Breast epithelium (tissue), 4 donors: ENCODE measurements at regions not wholly inside any gene's neighbourhood (a gene's known extent, or its start where the extent isn't known, plus 50 kb on each side); places are given as distances from the start of the nearest gene placed in this dataset.

ENCODE experiments used
- DNase-seq, 2 donors: peaks; one replicate each; pipeline ENCODE4 v3.0.0-alpha.2; 2019; ENCODE audit warnings: low spot score in 2 of 2
- H3K27ac ChIP-seq, 2 donors: fragments of 200-600 bp; sonication (generic) in 1 of 2; one replicate each; pipeline ENCODE4 v1.5.1; 2016 to 2019; ENCODE audit warnings: mild to moderate bottlenecking in 1 of 2
- H3K27me3 ChIP-seq, 2 donors: fragments of 200-600 bp; sonication (generic) in 1 of 2; one replicate each; pipeline versions ENCODE4 v1.5.1 to v1.6.0; 2017 to 2019; ENCODE audit warnings: control low read depth in 1 of 2, mild to moderate bottlenecking in 1 of 2
- H3K36me3 ChIP-seq: fragments of 200-600 bp; one replicate; pipeline ENCODE4 v1.5.1; 2019
- H3K4me1 ChIP-seq, 2 donors: fragments of 200-600 bp; sonication (generic); one replicate each; pipeline ENCODE4 v1.5.1; 2016 to 2019; ENCODE audit warnings: control low read depth in 1 of 2
- H3K4me3 ChIP-seq, 3 donors: fragments of 200-600 bp; sonication (generic); 1 replicate in 2 of 3; 2 replicates in 1 of 3; pipeline ENCODE4 v1.5.1; 2016 to 2019; ENCODE audit warnings: mild to moderate bottlenecking in 3 of 3, moderate library complexity in 2 of 3
- H3K9me3 ChIP-seq, 2 donors: fragments of 200-600 bp; sonication (generic) in 1 of 2; one replicate each; pipeline ENCODE4 v1.5.1; 2016 to 2019; ENCODE audit warnings: control low read depth in 1 of 2
- CTCF ChIP-seq, 3 donors: fragments of 450-650 bp; IDR thresholded peaks; one replicate each; pipeline ENCODE4 v1.5.1; 2016 to 2017; ENCODE audit warnings: antibody characterized with exemption in 3 of 3, mild to moderate bottlenecking in 3 of 3, moderate library complexity in 3 of 3
- POLR2A ChIP-seq: fragments of 450-650 bp; IDR thresholded peaks from one replicate; pipeline ENCODE4 v1.6.1; 2016; ENCODE audit warnings: antibody characterized with exemption, mild to moderate bottlenecking, moderate library complexity
- POLR2AphosphoS5 ChIP-seq, 3 donors: sonication (generic); formaldehyde crosslinking; IDR thresholded peaks; one replicate each; pipeline ENCODE4 v1.6.1; 2017; ENCODE audit warnings: antibody characterized with exemption in 3 of 3
- intact Hi-C: fragments of 100-400 bp; cut with DNase I; formaldehyde crosslinking; loops from one replicate; pipeline ENCODE4 v1.15.1; 2023; ENCODE audit warnings: low total_unique reads

DNA sequence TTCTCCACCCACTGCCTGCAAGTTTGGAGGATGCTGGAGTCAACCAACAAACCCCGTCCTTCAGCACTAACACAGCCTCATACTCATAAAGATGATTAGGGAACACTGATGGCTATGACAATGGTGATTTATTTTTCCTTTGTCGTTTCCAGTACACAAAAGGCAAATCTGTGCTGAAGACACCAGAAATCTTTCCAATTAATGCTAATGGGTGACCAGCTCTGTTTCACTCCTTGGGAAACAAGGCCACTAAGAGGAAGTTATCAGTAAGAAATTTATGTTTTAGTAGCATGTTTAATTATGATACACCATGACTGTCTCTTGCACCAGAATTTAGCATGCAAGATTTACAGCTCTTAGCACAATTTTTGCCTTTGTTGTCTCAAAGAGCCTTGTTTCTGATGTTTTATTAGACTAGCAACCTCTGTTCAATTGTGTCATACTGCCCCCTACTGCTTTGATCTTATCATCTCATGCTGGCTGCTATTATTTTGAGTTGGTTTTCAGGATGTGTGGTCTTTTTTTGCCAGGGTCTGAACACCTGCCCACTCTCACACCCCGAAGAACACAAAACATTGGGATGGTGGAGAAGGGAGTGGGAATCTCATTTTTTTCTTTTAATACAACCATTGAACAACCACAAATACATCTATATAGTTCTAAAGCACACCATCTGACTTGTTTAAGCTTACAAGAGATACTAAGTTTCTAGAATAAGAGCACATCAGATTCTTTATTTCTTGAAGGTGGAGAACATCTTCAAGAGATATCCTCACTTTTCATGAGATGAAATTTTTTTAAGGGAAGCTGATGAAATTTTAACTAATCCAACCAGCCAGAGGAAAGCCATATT lies 160.9 kb downstream of the SPTSSA start:
- Histone ChIP-seq H3K4me3 (no peak overlapping the region), H3K4me1 (no peaks in the 10 kb centered on the region), H3K9me3 (no peaks in the 10 kb centered on the region), H3K36me3 (no peaks in the 10 kb centered on the region), H3K27me3 (no peaks in the 10 kb centered on the region), H3K27ac (no peak overlapping the region)
- TF ChIP-seq POLR2A: no peak
- TF ChIP-seq CTCF (IDR thresholded peaks at IDR 0.05): peak; percentile 14 to 56 (median 43)
- no peak for DNase-seq
- intact Hi-C loops: no loop called here

- no peak for DNase-seq
- no peak for TF ChIP-seq POLR2AphosphoS5 (IDR thresholded peaks at IDR 0.05)
- no peak for TF ChIP-seq CTCF (IDR thresholded peaks at IDR 0.05)
- no peak for TF ChIP-seq POLR2A
- intact Hi-C loops: no loop called here
These were observed 161.7 kb downstream of the SPTSSA start for GRCh38 chr14:34300330-34300729.

DNA sequence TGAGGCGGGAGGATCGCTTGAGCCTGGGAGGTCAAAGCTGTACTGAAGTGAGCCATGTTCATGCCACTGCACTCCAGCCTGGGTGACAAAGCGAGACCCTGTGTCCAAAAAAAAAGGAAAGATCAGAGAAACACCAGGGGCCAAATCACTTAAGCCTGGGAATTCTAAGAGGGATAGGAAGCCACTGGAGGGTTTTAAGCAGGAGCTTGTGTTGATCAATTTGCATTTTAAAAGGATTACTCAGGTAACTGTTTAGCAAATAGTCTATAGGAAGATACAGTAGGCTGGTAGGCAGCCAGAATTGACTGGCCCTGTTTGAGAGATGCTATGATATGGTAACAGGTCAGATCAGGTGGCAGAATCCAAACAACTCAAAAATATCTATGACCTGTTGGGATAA lies 162.7 kb downstream of the SPTSSA start:
- H3K4me3 ChIP-seq: no peak overlapping the region
- H3K4me1 ChIP-seq: no peaks in the 10 kb centered on the region
- H3K27me3 ChIP-seq: no peaks in the 10 kb centered on the region
- intact Hi-C loops: no loop called here
- TF ChIP-seq POLR2A (no peak), POLR2AphosphoS5 (IDR thresholded peaks at IDR 0.05) (no peak), CTCF (IDR thresholded peaks at IDR 0.05) (no peak)
- no peak for DNase-seq
- no peaks in the 10 kb centered on the region for H3K36me3 ChIP-seq
- no peak overlapping the region for H3K27ac ChIP-seq
- no peaks in the 10 kb centered on the region for H3K9me3 ChIP-seq

More at GRCh38 chr14:34300330-34300729, 161.7 kb downstream of the SPTSSA start:
- no peaks in the 10 kb centered on the region for H3K27me3 ChIP-seq
- no peak overlapping the region for H3K27ac ChIP-seq
- H3K36me3 ChIP-seq: no peaks in the 10 kb centered on the region
- H3K4me3 ChIP-seq: no peak overlapping the region
- no peaks in the 10 kb centered on the region for H3K4me1 ChIP-seq
- H3K9me3 ChIP-seq: no peaks in the 10 kb centered on the region

GRCh38 chr14:34297786-34298520 lies 164.1 kb downstream of the SPTSSA start:
- intact Hi-C loops: no loop called here
- Histone ChIP-seq H3K36me3 (no peaks in the 10 kb centered on the region), H3K9me3 (no peaks in the 10 kb centered on the region), H3K27me3 (no peaks in the 10 kb centered on the region), H3K4me3 (no peak overlapping the region), H3K27ac (no peak overlapping the region), H3K4me1 (no peaks in the 10 kb centered on the region)
- DNase-seq: no peak
- no peak for TF ChIP-seq CTCF (IDR thresholded peaks at IDR 0.05)

DNA sequence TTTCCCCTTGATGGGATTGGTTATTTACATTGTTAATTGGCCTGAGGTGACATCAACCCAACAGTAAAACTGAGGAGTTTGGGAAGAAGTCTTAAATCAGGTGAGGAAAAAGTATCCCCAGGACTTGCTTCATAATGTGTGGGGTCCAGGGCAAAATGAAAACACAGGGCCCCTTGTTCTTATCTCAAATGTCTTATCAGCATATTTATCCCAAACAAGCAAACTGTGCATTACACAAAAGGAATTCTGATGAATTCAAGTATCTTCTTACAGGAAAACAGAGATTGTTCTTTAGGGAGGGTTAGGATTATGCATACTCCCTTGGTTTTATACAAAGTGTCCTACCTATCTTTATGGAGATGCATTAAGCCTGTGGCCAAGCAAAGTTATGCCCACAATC lies 178.4 kb downstream of the SPTSSA start:
- intact Hi-C loops: no loop called here
- TF ChIP-seq CTCF (IDR thresholded peaks at IDR 0.05): no peak
- TF ChIP-seq POLR2A: no peak
- no peak for TF ChIP-seq POLR2AphosphoS5 (IDR thresholded peaks at IDR 0.05)
- no peak overlapping the region for H3K4me3 ChIP-seq
- H3K4me1 ChIP-seq: no peaks in the 10 kb centered on the region
- no peak for DNase-seq
- no peaks in the 10 kb centered on the region for H3K36me3 ChIP-seq
- H3K27me3 ChIP-seq: no peaks in the 10 kb centered on the region
- no peaks in the 10 kb centered on the region for H3K9me3 ChIP-seq
- no peak overlapping the region for H3K27ac ChIP-seq
